VCaP (cell line): ENCODE measurements at regions not wholly inside any gene's neighbourhood (a gene's known extent, or its start where the extent isn't known, plus 50 kb on each side); places are given as distances from the start of the nearest gene placed in this dataset.

Source experiments
- H3K27ac ChIP-seq: fragments of 450-650 bp; 2 replicates; pipeline ENCODE4 v1.5.1; 2017
- TF ChIP-seq, protein P1 (sequence below): fragments of 450-650 bp; conservative IDR thresholded peaks from 2 replicates; pipeline ENCODE4 v1.5.1; 2017; ENCODE audit warnings: mild to moderate bottlenecking, moderate library complexity

- H3K27ac ChIP-seq = no peak overlapping the region
- TF ChIP-seq, protein P1, sequence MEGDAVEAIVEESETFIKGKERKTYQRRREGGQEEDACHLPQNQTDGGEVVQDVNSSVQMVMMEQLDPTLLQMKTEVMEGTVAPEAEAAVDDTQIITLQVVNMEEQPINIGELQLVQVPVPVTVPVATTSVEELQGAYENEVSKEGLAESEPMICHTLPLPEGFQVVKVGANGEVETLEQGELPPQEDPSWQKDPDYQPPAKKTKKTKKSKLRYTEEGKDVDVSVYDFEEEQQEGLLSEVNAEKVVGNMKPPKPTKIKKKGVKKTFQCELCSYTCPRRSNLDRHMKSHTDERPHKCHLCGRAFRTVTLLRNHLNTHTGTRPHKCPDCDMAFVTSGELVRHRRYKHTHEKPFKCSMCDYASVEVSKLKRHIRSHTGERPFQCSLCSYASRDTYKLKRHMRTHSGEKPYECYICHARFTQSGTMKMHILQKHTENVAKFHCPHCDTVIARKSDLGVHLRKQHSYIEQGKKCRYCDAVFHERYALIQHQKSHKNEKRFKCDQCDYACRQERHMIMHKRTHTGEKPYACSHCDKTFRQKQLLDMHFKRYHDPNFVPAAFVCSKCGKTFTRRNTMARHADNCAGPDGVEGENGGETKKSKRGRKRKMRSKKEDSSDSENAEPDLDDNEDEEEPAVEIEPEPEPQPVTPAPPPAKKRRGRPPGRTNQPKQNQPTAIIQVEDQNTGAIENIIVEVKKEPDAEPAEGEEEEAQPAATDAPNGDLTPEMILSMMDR = no peak
Measured at GRCh38 chr2:59302683-59303082, 1061.6 kb upstream of the FANCL start.

DNA sequence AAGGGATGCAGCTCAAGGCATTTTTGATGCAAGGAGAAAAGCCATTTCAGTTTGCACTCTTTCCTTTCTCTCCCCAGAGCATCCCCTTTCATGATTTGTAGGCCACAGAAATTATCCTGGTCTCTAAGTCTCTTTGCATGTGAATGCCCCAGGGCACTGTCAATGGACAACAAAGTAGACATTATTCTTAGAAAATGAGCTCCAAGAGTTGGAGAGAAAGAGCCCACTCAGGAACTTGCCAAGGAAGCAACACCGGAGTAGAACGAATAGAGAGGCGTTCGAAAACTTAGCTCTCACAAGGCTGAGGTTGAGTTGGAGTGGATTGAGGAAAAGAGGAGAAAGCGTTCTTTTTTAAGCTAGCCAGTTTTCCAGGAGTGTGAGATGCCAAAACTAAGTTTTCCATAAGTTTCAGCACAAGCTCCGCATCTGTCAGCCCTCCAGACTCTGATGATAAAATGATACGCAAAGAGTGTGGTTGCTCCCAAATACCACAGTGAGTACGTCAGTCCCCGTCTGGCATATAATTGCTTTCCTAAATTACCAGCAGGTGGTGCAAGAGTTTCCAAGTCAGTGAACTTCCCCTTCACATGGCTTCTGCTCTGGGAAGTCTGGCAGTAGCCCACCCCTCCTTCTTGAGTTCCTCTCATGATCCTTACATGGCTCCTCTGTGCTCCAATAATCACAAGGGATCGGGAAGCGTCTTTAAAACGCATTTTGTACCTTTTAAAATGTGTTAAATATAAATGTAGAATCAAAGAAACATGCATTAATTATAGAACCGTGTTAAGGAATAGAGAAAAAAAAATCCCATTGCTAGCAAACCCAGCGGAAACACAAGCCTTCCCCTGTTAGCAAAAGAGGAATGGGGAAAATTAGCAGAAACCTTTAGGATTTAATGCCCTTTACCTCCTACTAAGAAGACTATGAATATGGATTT lies 1060.6 kb upstream of the FANCL start:
- H3K27ac ChIP-seq = no peak overlapping the region
- TF ChIP-seq, protein P1 = peak; percentile 82

- TF ChIP-seq, protein P1 = no peak
- no peak overlapping the region for H3K27ac ChIP-seq
Measured at GRCh38 chr2:59297816-59298215, 1056.7 kb upstream of the FANCL start.

DNA sequence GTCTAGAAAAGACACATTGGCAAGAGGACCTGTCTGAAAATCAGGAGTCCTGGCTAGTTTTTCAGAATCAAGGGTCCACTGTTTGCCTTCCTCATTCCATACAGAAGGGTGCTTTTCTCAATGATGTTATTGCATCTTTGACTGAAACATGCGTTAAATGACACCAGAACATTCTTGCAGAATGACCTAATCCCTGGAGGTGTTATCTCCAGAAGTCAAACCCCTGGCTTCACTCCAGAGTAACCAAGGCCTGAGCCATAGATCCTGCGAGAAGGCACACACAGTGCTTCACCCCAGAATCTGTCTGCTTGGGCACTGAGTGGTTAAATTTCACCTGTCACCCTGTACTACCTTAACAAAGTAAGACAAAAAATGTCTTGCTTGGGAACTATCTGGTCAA lies 1055.2 kb upstream of the FANCL start:
- TF ChIP-seq, protein P1 = no peak
- H3K27ac ChIP-seq = no peak overlapping the region

DNA sequence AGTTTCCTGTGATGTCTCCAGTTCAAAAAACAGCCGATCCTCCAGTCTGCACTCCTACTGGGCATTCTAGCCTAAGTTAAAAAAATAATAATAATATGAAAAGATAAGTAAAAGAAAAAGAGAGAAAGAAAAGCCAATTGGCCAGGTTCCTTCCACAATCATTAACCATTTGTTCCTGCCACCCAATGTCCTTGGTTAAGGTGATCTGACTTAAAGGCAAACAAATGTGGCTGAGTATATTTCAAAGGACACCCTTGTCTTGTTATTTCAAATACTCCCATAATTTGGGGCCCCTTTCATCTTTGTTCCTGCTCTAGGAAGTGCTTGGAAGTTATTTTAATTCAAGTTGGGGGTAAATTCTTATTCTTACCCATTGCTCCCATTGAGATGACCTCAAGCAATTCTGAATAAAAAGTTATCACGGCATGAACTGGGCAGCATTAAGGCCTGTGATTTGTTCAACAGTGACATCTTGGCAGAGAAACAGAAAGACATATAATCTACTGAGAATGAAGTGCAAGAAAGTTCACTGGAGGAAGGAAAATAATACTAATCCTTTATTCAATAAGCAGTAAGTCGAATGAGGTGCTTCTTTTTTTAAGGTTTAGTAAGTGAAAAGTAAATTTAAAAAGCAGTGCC lies 1054.5 kb upstream of the FANCL start:
- TF ChIP-seq, protein P1 = no peak
- no peak overlapping the region for H3K27ac ChIP-seq

- TF ChIP-seq, protein P1 = no peak
- no peak overlapping the region for H3K27ac ChIP-seq
Measured at GRCh38 chr2:59288771-59289170, 1047.6 kb upstream of the FANCL start.

GRCh38 chr2:59282374-59283057 lies 1041.4 kb upstream of the FANCL start:
- TF ChIP-seq, protein P1 = no peak
- H3K27ac ChIP-seq = peak overlapping the region; percentile 44
